H1 (cell line): ENCODE measurements at regions not wholly inside any gene's neighbourhood (a gene's known extent, or its start where the extent isn't known, plus 50 kb on each side); places are given as distances from the start of the nearest gene placed in this dataset.

Source experiments
- CHD7 ChIP-seq: fragments of 300-600 bp; sonication (generic); IDR thresholded peaks from 2 replicates; pipeline ENCODE4 v1.7.1; 2012; ENCODE audit warnings: low read length, moderate library complexity, mild to moderate bottlenecking, inconsistent platforms; ENCODE audit not compliant: insufficient replicate concordance

- no peak for TF ChIP-seq CHD7
These were observed 732.2 kb downstream of the GALR1 start (continued) for GRCh38 chr18:77981874-77982273.
